ENCODE measurements at regions not wholly inside any gene's neighbourhood (a gene's known extent, or its start where the extent isn't known, plus 50 kb on each side); places are given as distances from the start of the nearest gene placed in this dataset.
A peak's percentile ranks its signal among the peaks of the same experiment; 100 is the strongest.

- no peak overlapping the region for H2AFZ ChIP-seq (ENCODE audit: low read depth, low read length, poor library complexity, severe bottlenecking)
- H3K36me3 ChIP-seq (ENCODE audit: control insufficient read depth in 1 of 2, insufficient read depth in 2 of 2, low read length in 2 of 2) = no peaks in the 10 kb centered on the region
- H3K79me2 ChIP-seq (ENCODE audit: insufficient read depth, low read length) = no peaks in the 10 kb centered on the region
- no peak for DNase-seq (ENCODE audit: low read depth, low spot score)
- POLR2A ChIA-PET = no interaction called here
- no peak overlapping the region for H3K4me3 ChIP-seq (replicated peaks in 1 of 2; ENCODE audit: low read depth in 1 of 2, low read length in 2 of 2)
- H3K9ac ChIP-seq (ENCODE audit: low read length) = no peak overlapping the region
- TF ChIP-seq, protein P1, sequence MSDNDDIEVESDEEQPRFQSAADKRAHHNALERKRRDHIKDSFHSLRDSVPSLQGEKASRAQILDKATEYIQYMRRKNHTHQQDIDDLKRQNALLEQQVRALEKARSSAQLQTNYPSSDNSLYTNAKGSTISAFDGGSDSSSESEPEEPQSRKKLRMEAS (IDR thresholded peaks at IDR 0.05) = no peak
- TF ChIP-seq RAD21 (IDR thresholded peaks at IDR 0.05; ENCODE audit: low read depth) = 0 out of 2 replicates have a peak, but pooled peaks have one; percentile 11
- no peak for ATAC-seq
- RAD21 ChIA-PET (ENCODE audit: low non-redundant PET in 1 of 2, low total read pairs in 2 of 2, uncharacterized antibody in 2 of 2, unreplicated experiment in 2 of 2) = no interaction called here
- no peaks in the 10 kb centered on the region for H3K9me2 ChIP-seq (ENCODE audit: insufficient read depth)
- CTCF ChIA-PET = no interaction called here
- H4K20me1 ChIP-seq (ENCODE audit: insufficient read depth) = no peaks in the 10 kb centered on the region
- H3K4me1 ChIP-seq (ENCODE audit: control insufficient read depth in 1 of 2, insufficient read depth in 2 of 2, low read length in 2 of 2) = no peaks in the 10 kb centered on the region
- no TSS peak for BruUV-seq (replicated peaks)
- no peaks in the 10 kb centered on the region for H3K9me3 ChIP-seq (ENCODE audit: control insufficient read depth in 1 of 2, insufficient read depth in 1 of 2, low read depth in 1 of 2, low read length in 2 of 2)
- H3K27me3 ChIP-seq (ENCODE audit: insufficient read depth, low read length) = no peaks in the 10 kb centered on the region
- intact Hi-C loops (cut with micrococcal nuclease) = no loop called here
- H3K4me2 ChIP-seq (ENCODE audit: low read length) = no peak overlapping the region
- no peak overlapping the region for H3K27ac ChIP-seq (ENCODE audit: low read depth, low read length)
Measured at GRCh38 chr3:153855772-153856171, 265.4 kb upstream of the ARHGEF26 start.

DNA sequence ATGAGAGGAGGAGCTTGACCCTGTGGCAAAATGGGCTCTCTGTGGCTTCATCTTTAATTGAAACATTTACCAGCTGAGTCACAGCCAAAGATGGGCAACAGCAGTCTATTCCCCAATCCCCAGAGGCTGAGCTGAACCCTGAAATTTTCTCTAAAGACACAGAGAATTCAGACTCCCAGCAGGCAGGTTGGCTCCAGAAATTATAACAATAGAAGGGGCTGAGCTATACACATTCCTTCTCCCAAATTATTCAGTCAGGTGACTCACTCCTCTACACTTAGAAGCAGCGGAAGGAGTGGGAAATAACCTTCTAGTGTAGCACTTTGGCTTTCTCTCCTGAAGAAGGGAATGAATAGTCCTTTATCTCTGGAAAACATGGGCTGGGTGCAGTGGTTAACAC lies 264.3 kb upstream of the ARHGEF26 start:
- no peaks in the 10 kb centered on the region for H3K27me3 ChIP-seq (ENCODE audit: insufficient read depth, low read length)
- no peak for ATAC-seq
- intact Hi-C loops (cut with micrococcal nuclease) = no loop called here
- ChIA-PET RAD21 (ENCODE audit: low non-redundant PET in 1 of 2, low total read pairs in 2 of 2, uncharacterized antibody in 2 of 2, unreplicated experiment in 2 of 2) (no interaction called here), CTCF (no interaction called here), POLR2A (no interaction called here)
- DNase-seq (ENCODE audit: low read depth, low spot score) = no peak
- H3K4me2 ChIP-seq (ENCODE audit: low read length) = no peak overlapping the region
- H3K79me2 ChIP-seq (ENCODE audit: insufficient read depth, low read length) = no peaks in the 10 kb centered on the region
- no peaks in the 10 kb centered on the region for H3K36me3 ChIP-seq (ENCODE audit: control insufficient read depth in 1 of 2, insufficient read depth in 2 of 2, low read length in 2 of 2)
- no peaks in the 10 kb centered on the region for H4K20me1 ChIP-seq (ENCODE audit: insufficient read depth)
- H3K9me3 ChIP-seq (ENCODE audit: control insufficient read depth in 1 of 2, insufficient read depth in 1 of 2, low read depth in 1 of 2, low read length in 2 of 2) = no peaks in the 10 kb centered on the region
- BruUV-seq (replicated peaks) = no TSS peak
- H2AFZ ChIP-seq (ENCODE audit: low read depth, low read length, poor library complexity, severe bottlenecking) = no peak overlapping the region
- no peaks in the 10 kb centered on the region for H3K9me2 ChIP-seq (ENCODE audit: insufficient read depth)
- no peaks in the 10 kb centered on the region for H3K4me1 ChIP-seq (ENCODE audit: control insufficient read depth in 1 of 2, insufficient read depth in 2 of 2, low read length in 2 of 2)
- no peak overlapping the region for H3K9ac ChIP-seq (ENCODE audit: low read length)
- no peak overlapping the region for H3K4me3 ChIP-seq (replicated peaks in 1 of 2; ENCODE audit: low read depth in 1 of 2, low read length in 2 of 2)
- H3K27ac ChIP-seq (ENCODE audit: low read depth, low read length) = no peak overlapping the region
- no peak for TF ChIP-seq EZH2phosphoT487 (IDR thresholded peaks at IDR 0.05; ENCODE audit: borderline replicate concordance)
- no peak for TF ChIP-seq POLR2AphosphoS5 (IDR thresholded peaks at IDR 0.05; ENCODE audit: low read depth, low read length)
- TF ChIP-seq RAD21 (IDR thresholded peaks at IDR 0.05; ENCODE audit: low read depth) = no peak
- TF ChIP-seq SIN3A (IDR thresholded peaks at IDR 0.05; ENCODE audit: low read depth) = no peak
- TF ChIP-seq EZH2 (IDR thresholded peaks at IDR 0.05) = no peak
- no peak for TF ChIP-seq ZFX (IDR thresholded peaks at IDR 0.05)
- no peak for TF ChIP-seq ATF3 (IDR thresholded peaks at IDR 0.05)
- TF ChIP-seq CEBPB (IDR thresholded peaks at IDR 0.05; ENCODE audit: low read depth) = no peak
- no peak for TF ChIP-seq REST (IDR thresholded peaks at IDR 0.05; ENCODE audit: low read depth)
- TF ChIP-seq SP1 (IDR thresholded peaks at IDR 0.05; ENCODE audit: low read depth) = no peak
- TF ChIP-seq EGR1 (IDR thresholded peaks at IDR 0.05; ENCODE audit: low read depth) = no peak
- TF ChIP-seq POLR2A (IDR thresholded peaks at IDR 0.05; ENCODE audit: borderline replicate concordance, extremely low read depth, insufficient read depth, insufficient read length) = no peak
- no peak for TF ChIP-seq CTCF (IDR thresholded peaks at IDR 0.05 in 2 of 3, conservative IDR thresholded peaks at IDR 0.05 in 1 of 3; ENCODE audit: borderline replicate concordance in 1 of 3, insufficient read depth in 1 of 3, low read depth in 2 of 3, low read length in 2 of 3)
- no peak for TF ChIP-seq CBX3 (IDR thresholded peaks at IDR 0.05; ENCODE audit: low read depth)
- TF ChIP-seq ZNF274 (IDR thresholded peaks at IDR 0.05; ENCODE audit: low read depth, low read length) = no peak
- TF ChIP-seq, protein P1 (IDR thresholded peaks at IDR 0.05) = no peak
- no peak for TF ChIP-seq ELF1 (IDR thresholded peaks at IDR 0.05; ENCODE audit: borderline replicate concordance, low read depth)

All from HCT116 (cell line).